ENCODE measurements at regions not wholly inside any gene's neighbourhood (a gene's known extent, or its start where the extent isn't known, plus 50 kb on each side); places are given as distances from the start of the nearest gene placed in this dataset.

- TF ChIP-seq POLR2A (IDR thresholded peaks at IDR 0.05; ENCODE audit: low read length) (no peak), GATA1 (IDR thresholded peaks at IDR 0.05; ENCODE audit: low read depth, low read length) (no peak)
Measured at GRCh38 chr5:86314951-86315350, 302.8 kb upstream of the COX7C start.

Data from erythroblast (primary cell).